IMR-90 (cell line): ENCODE measurements at regions not wholly inside any gene's neighbourhood (a gene's known extent, or its start where the extent isn't known, plus 50 kb on each side); places are given as distances from the start of the nearest gene placed in this dataset.

Experiments
- ATAC-seq: fragments of 200-7000 bp; cut with Tn5 transposase; 2 replicates; pipeline ENCODE4 v1.9.1; 2020; ENCODE audit warnings: low read depth, mild to moderate bottlenecking, moderate library complexity
- BruUV-seq: library from RNA; stranded (reverse); fragments of 400-500 nt; replicated peaks from 2 replicates; lab custom pipeline; 2021; lab: Mats Ljungman, UMichigan
- CTCF ChIA-PET: fragments of 300-600 bp; formaldehyde crosslinking; extraction: SDS; loops from one replicate; lab custom pipeline; 2021; ENCODE audit warnings: antibody characterized with exemption; lab: Yijun Ruan, JAX
- POLR2A ChIA-PET: fragments of 300-600 bp; sonication (Branson Sonifier 250); formaldehyde crosslinking; loops from one replicate; lab custom pipeline; 2022; ENCODE audit warnings: antibody characterized with exemption; ENCODE audit not compliant: unreplicated experiment; lab: Charles Lee
- DNase-seq: peaks from one replicate; pipeline ENCODE4 v3.0.0; 2013
- H2AFZ ChIP-seq: replicated peaks from 2 replicates; pipeline ENCODE3; 2013; ENCODE audit warnings: low read length, mild to moderate bottlenecking; ENCODE audit not compliant: poor library complexity
- H2AK5ac ChIP-seq: 2 replicates; pipeline ENCODE4 v1.6.1; 2013; ENCODE audit warnings: low read depth, low read length, inconsistent platforms
- H2AK9ac ChIP-seq: replicated peaks from 2 replicates; pipeline ENCODE3; 2013; ENCODE audit warnings: mild to moderate bottlenecking, low read depth, low read length, moderate library complexity; ENCODE audit not compliant: poor library complexity
- H2BK120ac ChIP-seq: 2 replicates; pipeline ENCODE4 v1.6.1; 2013; ENCODE audit warnings: low read depth, low read length, inconsistent platforms
- H2BK15ac ChIP-seq: 3 replicates; pipeline ENCODE4 v1.6.1; 2013; ENCODE audit warnings: low read depth, low read length, inconsistent platforms
- H2BK20ac ChIP-seq: 2 replicates; pipeline ENCODE4 v1.6.1; 2013; ENCODE audit warnings: low read depth, mild to moderate bottlenecking, inconsistent platforms, low read length, moderate library complexity
- H2BK5ac ChIP-seq: 2 replicates; pipeline ENCODE4 v1.6.1; 2013; ENCODE audit warnings: mild to moderate bottlenecking, low read depth, low read length, inconsistent platforms; ENCODE audit not compliant: poor library complexity, severe bottlenecking
- H3K14ac ChIP-seq: replicated peaks from 2 replicates; pipeline ENCODE4 v1.6.1; 2013; ENCODE audit warnings: low read depth, low read length, inconsistent platforms
- H3K18ac ChIP-seq: 2 replicates; pipeline ENCODE4 v1.6.1; 2013; ENCODE audit warnings: low read depth, low read length, control low read depth
- H3K23ac ChIP-seq: 2 replicates; pipeline ENCODE4 v1.6.1; 2013; ENCODE audit warnings: low read depth, low read length, inconsistent platforms
- H3K27ac ChIP-seq: 2 replicates; pipeline ENCODE4 v1.5.1; 2013; ENCODE audit warnings: mild to moderate bottlenecking, control low read depth, low read length; ENCODE audit not compliant: insufficient read depth
- H3K27me3 ChIP-seq: 2 replicates; pipeline ENCODE4 v1.6.1; 2013; ENCODE audit warnings: low read length; ENCODE audit not compliant: control insufficient read depth, insufficient read depth
- H3K36me3 ChIP-seq: 2 replicates; pipeline ENCODE4 v1.6.1; 2013; ENCODE audit warnings: low read length, mixed read lengths; ENCODE audit not compliant: control insufficient read depth, insufficient read depth
- H3K4ac ChIP-seq: 2 replicates; pipeline ENCODE4 v1.6.1; 2013; ENCODE audit warnings: low read depth, low read length, inconsistent platforms
- H3K4me1 ChIP-seq: 2 replicates; pipeline ENCODE4 v1.6.1; 2013; ENCODE audit warnings: low read length, mixed read lengths; ENCODE audit not compliant: control insufficient read depth, insufficient read depth
- H3K4me2 ChIP-seq: 2 replicates; pipeline ENCODE4 v1.6.1; 2013; ENCODE audit warnings: low read depth, mild to moderate bottlenecking, control low read depth, low read length, moderate library complexity
- H3K4me3 ChIP-seq: 2 replicates; pipeline ENCODE4 v1.5.1; 2013; ENCODE audit warnings: low read depth, mild to moderate bottlenecking, control low read depth, low read length, moderate library complexity; ENCODE audit not compliant: insufficient read depth
- H3K56ac ChIP-seq: 2 replicates; pipeline ENCODE4 v1.6.1; 2013; ENCODE audit warnings: low read length, inconsistent platforms; ENCODE audit not compliant: insufficient read depth; ENCODE audit errors: extremely low read depth
- H3K79me1 ChIP-seq, 2 experiments: 2 replicates each; pipeline ENCODE4 v1.6.1; 2013; ENCODE audit warnings: low read length in 2 of 2, inconsistent platforms in 1 of 2, low read depth in 1 of 2
- H3K9ac ChIP-seq: 2 replicates; pipeline ENCODE4 v1.6.1; 2013; ENCODE audit warnings: low read depth, low read length, control low read depth
- H3K9me1 ChIP-seq: 2 replicates; pipeline ENCODE4 v1.6.1; 2013; ENCODE audit warnings: low read length, inconsistent platforms; ENCODE audit not compliant: insufficient read depth
- H3K9me3 ChIP-seq: 2 replicates; pipeline ENCODE4 v1.6.1; 2013; ENCODE audit warnings: low read length; ENCODE audit not compliant: control insufficient read depth, insufficient read depth
- H4K20me1 ChIP-seq: 2 replicates; pipeline ENCODE4 v1.6.1; 2013; ENCODE audit warnings: low read length, inconsistent platforms; ENCODE audit not compliant: insufficient read depth
- H4K5ac ChIP-seq: 2 replicates; pipeline ENCODE4 v1.6.1; 2013; ENCODE audit warnings: mild to moderate bottlenecking, low read depth, low read length, control low read depth
- H4K8ac ChIP-seq, 2 experiments: 2 replicates each; pipeline ENCODE4 v1.6.1; 2013; ENCODE audit warnings: low read depth in 2 of 2, low read length in 2 of 2, control low read depth in 1 of 2, inconsistent platforms in 1 of 2
- H4K91ac ChIP-seq: 2 replicates; pipeline ENCODE4 v1.6.1; 2013; ENCODE audit warnings: low read depth, low read length, inconsistent platforms; ENCODE audit not compliant: insufficient read depth
- BHLHE40 ChIP-seq: fragments of 150-350 bp; IDR thresholded peaks from 2 replicates; pipeline ENCODE4 v1.6.1; 2016; ENCODE audit warnings: mild to moderate bottlenecking, low read depth, low read length
- CEBPB ChIP-seq: IDR thresholded peaks from 2 replicates; pipeline ENCODE4 v1.6.1; 2012; ENCODE audit warnings: low read depth, low read length, improper control_type of control experiment
- CHD1 ChIP-seq: IDR thresholded peaks from 2 replicates; pipeline ENCODE4 v1.6.1; 2012; ENCODE audit warnings: low read depth, low read length, improper control_type of control experiment
- CTCF ChIP-seq: conservative IDR thresholded peaks from 2 replicates; pipeline ENCODE4 v1.5.1; 2012; ENCODE audit warnings: mild to moderate bottlenecking, low read depth, low read length, improper control_type of control experiment
- FOS ChIP-seq: fragments of 150-350 bp; IDR thresholded peaks from 2 replicates; pipeline ENCODE4 v1.6.1; 2016; ENCODE audit warnings: low read depth, low read length
- MAFK ChIP-seq: IDR thresholded peaks from 2 replicates; pipeline ENCODE4 v1.6.1; 2012; ENCODE audit warnings: low read depth, low read length, improper control_type of control experiment
- MAZ ChIP-seq: IDR thresholded peaks from 2 replicates; pipeline ENCODE4 v1.6.1; 2012; ENCODE audit warnings: low read depth, mild to moderate bottlenecking, low read length, improper control_type of control experiment, moderate library complexity, borderline replicate concordance
- MXI1 ChIP-seq: IDR thresholded peaks from 2 replicates; pipeline ENCODE4 v1.6.1; 2012; ENCODE audit warnings: low read depth, mild to moderate bottlenecking, low read length, moderate library complexity, borderline replicate concordance
- NFE2L2 ChIP-seq: fragments of 150-350 bp; IDR thresholded peaks from 2 replicates; pipeline ENCODE4 v1.6.1; 2016; ENCODE audit warnings: low read depth, mild to moderate bottlenecking, low read length
- POLR2A ChIP-seq: IDR thresholded peaks from 2 replicates; pipeline ENCODE4 v1.6.1; 2012; ENCODE audit warnings: mild to moderate bottlenecking, low read depth, low read length
- RAD21 ChIP-seq: IDR thresholded peaks from 2 replicates; pipeline ENCODE4 v1.6.1; 2012; ENCODE audit warnings: low read length, improper control_type of control experiment
- RCOR1 ChIP-seq: IDR thresholded peaks from 2 replicates; pipeline ENCODE4 v1.6.1; 2012; ENCODE audit warnings: mild to moderate bottlenecking, low read length, improper control_type of control experiment; ENCODE audit not compliant: insufficient replicate concordance
- RFX5 ChIP-seq: IDR thresholded peaks from 2 replicates; pipeline ENCODE4 v1.8.0; 2012; ENCODE audit warnings: low read depth, mild to moderate bottlenecking, low read length, moderate library complexity
- SMC3 ChIP-seq: fragments of 150-350 bp; IDR thresholded peaks from 2 replicates; pipeline ENCODE4 v1.6.1; 2016; ENCODE audit warnings: low read depth, mild to moderate bottlenecking, antibody characterized with exemption, low read length, moderate library complexity
- WGBS, 2 experiments: methylation state at CpG; one replicate each; pipeline versions ENCODE4 v1.1.5 to v1.1.7; 2013; ENCODE audit warnings: missing lambda C conversion rate in 2 of 2; ENCODE audit not compliant: insufficient read length in 1 of 2; ENCODE audit errors: extremely low coverage in 2 of 2; 5-methylcytosine and 5-hydroxymethylcytosine counted together
- dilution Hi-C: fragments of 300-500 bp; cut with HindIII; formaldehyde crosslinking; loops from one replicate; pipeline ENCODE4 v1.14.3; 2018; ENCODE audit warnings: low sequenced_read_pairs; ENCODE audit not compliant: unreplicated experiment
- in situ Hi-C: fragments of 300-500 bp; cut with MboI; formaldehyde crosslinking; loops from 3 replicates; pipeline ENCODE4 v1.14.3; 2019; ENCODE audit warnings: low sequenced_read_pairs, inconsistent platforms, mixed read lengths
- intact Hi-C: fragments of 100-400 bp; cut with micrococcal nuclease; formaldehyde crosslinking; loops from 2 replicates; pipeline ENCODE4 v1.10.0; 2022
- TF ChIP-seq, protein P1 (sequence below): fragments of 150-350 bp; IDR thresholded peaks from 2 replicates; pipeline ENCODE4 v1.6.1; 2016; ENCODE audit warnings: low read depth, mild to moderate bottlenecking, low read length, moderate library complexity, borderline replicate concordance
- TF ChIP-seq, protein P2 (sequence below): fragments of 150-350 bp; IDR thresholded peaks from 2 replicates; pipeline ENCODE4 v1.6.1; 2017; ENCODE audit warnings: mild to moderate bottlenecking, antibody characterized with exemption, low read length, low read depth

- Histone ChIP-seq H3K27me3 (no peaks in the 10 kb centered on the region), H2BK5ac (no peak overlapping the region), H3K4me1 (no peaks in the 10 kb centered on the region), H3K9ac (no peak overlapping the region), H3K27ac (no peak overlapping the region), H3K56ac (no peak overlapping the region), H4K91ac (no peak overlapping the region), H4K5ac (no peak overlapping the region), H3K9me1 (no peaks in the 10 kb centered on the region), H3K23ac (no peak overlapping the region), H4K8ac (no peak overlapping the region), H3K9me3 (no peaks in the 10 kb centered on the region), H2AK5ac (no peak overlapping the region), H2BK15ac (no peak overlapping the region), H3K4ac (no peak overlapping the region), H4K20me1 (no peaks in the 10 kb centered on the region), H3K4me2 (no peak overlapping the region), H3K79me1 (no peaks in the 10 kb centered on the region), H3K18ac (no peak overlapping the region), H3K4me3 (no peak overlapping the region), H2AK9ac (no peak overlapping the region), H3K14ac (no peak overlapping the region), H2BK20ac (no peak overlapping the region), H2AFZ (no peak overlapping the region), H3K36me3 (no peaks in the 10 kb centered on the region), H2BK120ac (no peak overlapping the region)
- in situ Hi-C loops (no loop called here), intact Hi-C loops (no loop called here), dilution Hi-C loops (no loop called here)
- DNase-seq (no peak), ATAC-seq (no peak)
- ChIA-PET POLR2A (no interaction called here), CTCF (no interaction called here)
- no CpG with 5 or more reads among the region's 1 CpG for WGBS, 2 experiments
- no TSS peak for BruUV-seq
- TF ChIP-seq RFX5 (no peak), CHD1 (no peak), BHLHE40 (no peak), SMC3 (no peak), MAZ (no peak), RCOR1 (no peak), CTCF (no peak), NFE2L2 (no peak), CEBPB (no peak), FOS (no peak), MAFK (no peak), MXI1 (no peak), POLR2A (no peak), RAD21 (no peak)
- TF ChIP-seq, protein P1, sequence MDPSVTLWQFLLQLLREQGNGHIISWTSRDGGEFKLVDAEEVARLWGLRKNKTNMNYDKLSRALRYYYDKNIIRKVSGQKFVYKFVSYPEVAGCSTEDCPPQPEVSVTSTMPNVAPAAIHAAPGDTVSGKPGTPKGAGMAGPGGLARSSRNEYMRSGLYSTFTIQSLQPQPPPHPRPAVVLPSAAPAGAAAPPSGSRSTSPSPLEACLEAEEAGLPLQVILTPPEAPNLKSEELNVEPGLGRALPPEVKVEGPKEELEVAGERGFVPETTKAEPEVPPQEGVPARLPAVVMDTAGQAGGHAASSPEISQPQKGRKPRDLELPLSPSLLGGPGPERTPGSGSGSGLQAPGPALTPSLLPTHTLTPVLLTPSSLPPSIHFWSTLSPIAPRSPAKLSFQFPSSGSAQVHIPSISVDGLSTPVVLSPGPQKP = no peak
- TF ChIP-seq, protein P2, sequence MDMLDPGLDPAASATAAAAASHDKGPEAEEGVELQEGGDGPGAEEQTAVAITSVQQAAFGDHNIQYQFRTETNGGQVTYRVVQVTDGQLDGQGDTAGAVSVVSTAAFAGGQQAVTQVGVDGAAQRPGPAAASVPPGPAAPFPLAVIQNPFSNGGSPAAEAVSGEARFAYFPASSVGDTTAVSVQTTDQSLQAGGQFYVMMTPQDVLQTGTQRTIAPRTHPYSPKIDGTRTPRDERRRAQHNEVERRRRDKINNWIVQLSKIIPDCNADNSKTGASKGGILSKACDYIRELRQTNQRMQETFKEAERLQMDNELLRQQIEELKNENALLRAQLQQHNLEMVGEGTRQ = no peak
Measured at GRCh38 chr14:83044001-83044400, 1510.3 kb upstream of the SEL1L start.
